ENCODE measurements at regions not wholly inside any gene's neighbourhood (a gene's known extent, or its start where the extent isn't known, plus 50 kb on each side); places are given as distances from the start of the nearest gene placed in this dataset.

- no peak for TF ChIP-seq CTCF (IDR thresholded peaks at IDR 0.05; ENCODE audit: borderline replicate concordance)
- DNase-seq = no peak
- no peaks in the 10 kb centered on the region for H3K9me3 ChIP-seq (replicated peaks)
- intact Hi-C loops (cut with micrococcal nuclease) = no loop called here
- H3K27ac ChIP-seq (replicated peaks) = no peak overlapping the region
- H3K4me1 ChIP-seq = no peaks in the 10 kb centered on the region
- H3K4me3 ChIP-seq = no peak overlapping the region
- no peaks in the 10 kb centered on the region for H3K27me3 ChIP-seq (ENCODE audit: low read depth)
- H3K36me3 ChIP-seq = no peaks in the 10 kb centered on the region
Measured at GRCh38 chr1:185453496-185454192, 136.6 kb upstream of the IVNS1ABP start.

GRCh38 chr1:185450917-185451316 lies 133.9 kb upstream of the IVNS1ABP start:
- H3K9me3 ChIP-seq (replicated peaks) = no peaks in the 10 kb centered on the region
- no peak overlapping the region for H3K4me3 ChIP-seq
- no peak for DNase-seq
- H3K27me3 ChIP-seq (ENCODE audit: low read depth) = no peaks in the 10 kb centered on the region
- no peak overlapping the region for H3K27ac ChIP-seq (replicated peaks)
- H3K4me1 ChIP-seq = no peaks in the 10 kb centered on the region
- intact Hi-C loops (cut with micrococcal nuclease) = no loop called here
- no peaks in the 10 kb centered on the region for H3K36me3 ChIP-seq
- TF ChIP-seq CTCF (IDR thresholded peaks at IDR 0.05; ENCODE audit: borderline replicate concordance) = no peak

GRCh38 chr1:185450060-185450788 lies 133.2 kb upstream of the IVNS1ABP start:
- Histone ChIP-seq H3K27ac (replicated peaks) (no peak overlapping the region), H3K36me3 (no peaks in the 10 kb centered on the region), H3K9me3 (replicated peaks) (no peaks in the 10 kb centered on the region), H3K27me3 (ENCODE audit: low read depth) (no peaks in the 10 kb centered on the region), H3K4me3 (no peak overlapping the region), H3K4me1 (no peaks in the 10 kb centered on the region)
- TF ChIP-seq CTCF (IDR thresholded peaks at IDR 0.05; ENCODE audit: borderline replicate concordance) = no peak
- DNase-seq = no peak
- intact Hi-C loops (cut with micrococcal nuclease) = no loop called here

- Histone ChIP-seq H3K36me3 (no peaks in the 10 kb centered on the region), H3K4me1 (no peaks in the 10 kb centered on the region), H3K9me3 (replicated peaks) (no peaks in the 10 kb centered on the region), H3K27ac (replicated peaks) (no peak overlapping the region), H3K4me3 (no peak overlapping the region), H3K27me3 (ENCODE audit: low read depth) (no peaks in the 10 kb centered on the region)
- intact Hi-C loops (cut with micrococcal nuclease) = loop anchor here (10.0 kb wide), 1 partner anchor 135 kb away; no protein-coding TSS in a partner anchor
- DNase-seq = no peak
- TF ChIP-seq CTCF (IDR thresholded peaks at IDR 0.05; ENCODE audit: borderline replicate concordance) = no peak
Measured at GRCh38 chr1:185449378-185450059, 132.5 kb upstream of the IVNS1ABP start.

- Histone ChIP-seq H3K36me3 (no peaks in the 10 kb centered on the region), H3K4me1 (no peaks in the 10 kb centered on the region), H3K27me3 (ENCODE audit: low read depth) (no peaks in the 10 kb centered on the region), H3K27ac (replicated peaks) (no peak overlapping the region), H3K4me3 (no peak overlapping the region), H3K9me3 (replicated peaks) (no peaks in the 10 kb centered on the region)
- DNase-seq = no peak
- intact Hi-C loops (cut with micrococcal nuclease) = loop anchor here (10.0 kb wide), 1 partner anchor 136 kb away; no protein-coding TSS in a partner anchor
- no peak for TF ChIP-seq CTCF (IDR thresholded peaks at IDR 0.05; ENCODE audit: borderline replicate concordance)
Measured at GRCh38 chr1:185448591-185449186, 131.6 kb upstream of the IVNS1ABP start.
